Renal pelvis (tissue), 1 donor: ENCODE measurements at regions not wholly inside any gene's neighbourhood (a gene's known extent, or its start where the extent isn't known, plus 50 kb on each side); places are given as distances from the start of the nearest gene placed in this dataset.
A peak's percentile ranks its signal among the peaks of the same experiment; 100 is the strongest.
"Not testable (repeated sequence)": the region's sequence is repeated elsewhere in the genome, so short reads cannot be mapped to it uniquely, and the experiment has no call there.

ENCODE experiments used
- DNase-seq: peaks from one replicate; pipeline ENCODE4 v3.0.0-alpha.2; 2013

DNA sequence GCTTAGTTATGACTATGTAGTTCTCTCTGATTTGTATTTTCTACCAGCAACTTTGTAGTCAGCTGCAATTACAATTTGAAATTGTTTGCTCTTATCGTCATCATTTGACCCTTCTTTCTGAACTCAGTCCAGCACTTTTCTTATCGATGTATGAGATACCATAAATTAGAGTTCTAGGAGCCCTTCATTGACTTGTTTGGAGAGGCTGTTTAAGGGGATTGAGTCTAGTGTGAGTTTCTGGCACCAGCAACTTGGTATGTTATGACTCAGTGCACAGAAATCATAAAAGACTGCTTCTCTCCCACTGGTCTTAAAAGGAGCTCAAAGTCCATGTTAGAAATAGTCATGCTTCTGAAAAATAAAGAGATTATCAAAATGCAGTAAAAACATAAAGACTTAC lies 190.3 kb downstream of the TENT5A start:
- no peak for DNase-seq

GRCh38 chr6:81561731-81562130 lies 190.8 kb downstream of the TENT5A start:
- no peak for DNase-seq

DNA sequence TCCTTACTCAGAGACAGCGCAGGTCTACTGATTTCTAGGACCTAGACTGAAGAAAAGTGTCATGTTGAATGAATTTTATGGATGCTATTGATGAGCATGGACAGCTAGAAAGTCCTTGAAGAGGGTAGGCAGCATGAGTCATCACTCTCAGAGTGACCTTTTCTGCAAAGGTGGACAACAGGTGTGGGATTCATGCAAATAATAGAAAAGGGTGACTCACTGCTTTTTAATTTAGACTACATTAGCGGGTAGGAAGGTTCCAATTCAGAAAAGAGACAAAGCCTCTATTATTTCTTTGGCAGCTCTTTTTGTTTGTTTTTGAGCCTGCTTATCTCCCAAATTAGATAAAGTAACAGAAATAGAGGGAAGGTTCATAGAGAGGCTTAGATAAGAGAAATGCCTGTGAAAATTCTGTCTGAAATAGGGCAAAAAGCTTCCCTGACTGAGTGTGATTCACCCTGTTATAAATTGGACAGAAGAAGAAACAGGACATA lies 191.4 kb downstream of the TENT5A start:
- no peak for DNase-seq

- DNase-seq = no peak
Observed at GRCh38 chr6:81557811-81558210, 194.7 kb downstream of the TENT5A start.

DNA sequence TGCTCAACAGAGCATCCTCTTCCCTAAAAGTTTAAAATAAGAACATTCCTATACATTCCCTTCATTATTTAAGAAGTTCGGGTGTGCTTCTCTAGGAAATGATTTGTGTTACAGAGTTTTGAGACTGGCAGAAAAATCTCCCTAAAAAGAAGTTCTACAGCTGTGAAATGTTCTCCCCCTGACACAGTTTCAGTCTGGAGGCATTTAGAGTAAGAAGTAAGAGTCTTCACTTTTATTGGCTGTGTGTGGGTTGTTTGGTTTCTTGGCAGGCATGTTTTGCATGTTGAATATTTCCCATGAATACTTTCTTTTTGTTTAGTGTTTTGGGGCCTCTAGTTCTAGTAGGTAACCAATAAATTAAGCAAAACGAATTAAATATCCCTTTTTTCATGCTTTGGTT lies 195.9 kb downstream of the TENT5A start:
- DNase-seq = peak; percentile 42

- DNase-seq = no peak
Observed at GRCh38 chr6:81553216-81553615, 199.3 kb downstream of the TENT5A start.

DNA sequence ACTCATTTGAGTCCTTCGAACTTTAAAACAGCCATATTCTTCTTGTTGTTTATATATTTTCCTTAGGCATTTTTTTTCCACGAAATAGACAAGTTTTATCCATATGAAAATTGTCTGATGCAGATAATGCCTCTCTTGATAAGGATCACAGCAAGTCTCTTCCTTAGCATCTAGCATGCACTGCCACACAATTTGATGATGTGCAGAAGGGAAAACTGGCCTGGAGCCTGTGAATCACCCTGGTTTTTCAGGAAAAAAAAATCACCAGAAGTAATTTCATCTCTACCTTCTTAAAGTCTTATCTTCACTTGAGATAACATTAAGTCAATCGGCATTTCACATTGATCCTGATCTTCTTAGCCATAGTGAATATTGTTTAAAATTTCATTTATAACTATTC lies 199.8 kb downstream of the TENT5A start:
- no peak for DNase-seq

- DNase-seq = no peak
Observed at GRCh38 chr6:81547149-81547548, 205.3 kb downstream of the TENT5A start.

GRCh38 chr6:81534934-81535465 lies 217.5 kb downstream of the TENT5A start:
- DNase-seq = no peak

DNA sequence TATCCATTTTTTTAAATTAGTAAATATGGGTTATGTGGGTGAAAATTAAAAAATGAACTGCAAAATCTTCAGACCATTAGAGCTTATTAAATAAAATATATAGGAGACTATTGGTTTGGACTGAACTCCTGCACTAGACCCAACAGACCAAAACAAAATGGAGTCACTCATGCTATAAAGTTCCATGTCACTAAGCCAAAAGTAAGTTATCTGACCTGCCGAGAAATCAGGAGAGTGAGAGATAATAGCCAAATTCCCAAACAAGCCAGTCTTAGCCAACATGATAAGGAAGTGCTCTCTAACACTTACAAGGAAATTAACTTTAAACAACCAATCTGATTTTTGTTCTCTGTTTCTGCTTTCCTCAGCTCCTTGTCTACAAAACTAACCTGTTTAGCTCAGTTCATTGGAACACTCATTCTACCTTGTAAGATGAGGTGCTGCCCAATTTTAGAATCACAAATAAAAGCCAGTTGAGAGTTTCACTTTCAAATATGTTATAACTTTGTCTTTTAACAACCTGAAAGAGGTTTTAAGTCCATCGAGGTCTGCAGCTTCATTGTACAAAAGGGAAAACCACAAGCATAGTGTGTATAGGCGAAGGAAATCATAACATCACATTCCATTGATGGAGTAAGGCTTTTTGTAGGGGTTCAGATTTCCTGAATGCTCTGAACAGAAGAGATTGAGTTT lies 220.5 kb downstream of the TENT5A start:
- DNase-seq = no peak

GRCh38 chr6:81517455-81517854 lies 235.0 kb downstream of the TENT5A start:
- DNase-seq = no peak

- DNase-seq = no peak
Observed at GRCh38 chr6:81515562-81516453, 236.7 kb downstream of the TENT5A start.

DNA sequence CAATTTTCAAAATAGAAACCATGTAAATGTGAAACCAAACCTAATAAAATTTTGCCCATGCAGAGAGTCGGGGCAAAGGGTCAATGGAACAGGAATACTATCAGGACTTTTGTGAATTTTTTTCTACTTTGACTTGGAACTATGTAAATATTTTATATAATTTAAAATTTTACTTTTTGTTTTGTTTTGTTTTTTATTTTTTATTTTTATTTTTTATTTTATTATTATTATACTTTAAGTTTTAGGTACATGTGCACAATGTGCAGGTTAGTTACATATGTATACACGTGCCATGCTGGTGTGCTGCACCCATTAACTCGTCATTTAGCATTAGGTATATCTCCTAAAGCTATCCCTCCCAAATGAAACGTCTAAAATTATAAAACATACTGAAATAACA lies 238.3 kb downstream of the TENT5A start:
- DNase-seq = not testable (repeated sequence)

GRCh38 chr6:81511423-81511822 lies 241.1 kb downstream of the TENT5A start:
- DNase-seq = no peak

DNA sequence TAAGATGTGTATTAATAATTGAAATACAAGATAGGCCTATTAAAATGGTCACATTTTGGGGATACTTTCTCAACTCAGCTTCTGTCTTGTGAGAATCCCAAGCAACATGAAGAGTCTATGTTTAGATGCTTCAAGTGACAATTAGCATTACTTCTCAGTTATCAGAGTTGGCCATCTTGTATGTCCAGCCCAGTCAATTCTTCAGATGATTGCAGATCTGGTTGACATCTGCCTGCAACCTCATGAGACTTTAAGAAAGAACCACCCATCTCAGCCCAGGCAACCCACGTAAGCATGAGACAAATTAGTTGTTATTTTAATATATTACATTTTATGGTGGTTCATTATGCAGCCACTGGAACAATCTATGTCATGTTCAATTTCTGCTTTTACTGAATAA lies 256.5 kb downstream of the TENT5A start:
- DNase-seq = no peak

DNA sequence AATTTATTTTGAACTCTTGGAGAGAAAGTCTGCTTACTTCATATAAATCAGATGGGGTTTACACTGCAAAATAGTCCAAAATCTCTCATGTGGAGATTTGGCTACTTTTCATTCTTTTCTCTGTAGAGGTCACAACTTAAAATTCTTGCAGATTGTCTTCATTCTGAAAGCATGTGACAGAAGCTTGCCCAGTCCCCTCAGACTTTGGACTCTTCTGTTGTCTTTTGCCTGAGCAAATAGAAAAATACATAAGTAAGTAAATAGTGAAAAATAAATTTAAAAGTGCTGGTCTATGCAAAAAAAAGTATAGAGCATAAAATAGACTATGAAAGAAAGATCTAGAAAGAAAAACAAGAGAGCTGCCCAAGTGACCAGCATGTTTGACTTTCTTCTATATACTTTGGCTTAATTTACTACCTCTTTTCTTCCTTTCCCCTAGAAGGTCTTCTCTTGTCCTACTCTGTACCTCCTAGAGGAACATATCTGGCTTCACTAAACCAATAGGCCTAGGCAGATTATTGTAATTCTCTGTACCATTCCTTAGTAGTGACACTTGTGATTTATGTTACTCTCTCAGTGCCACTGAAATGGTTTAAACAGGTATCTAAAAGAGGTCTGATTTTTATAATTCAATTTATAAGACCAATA lies 260.9 kb downstream of the TENT5A start:
- DNase-seq = no peak

GRCh38 chr6:81487489-81487888 lies 265.0 kb downstream of the TENT5A start:
- no peak for DNase-seq

DNA sequence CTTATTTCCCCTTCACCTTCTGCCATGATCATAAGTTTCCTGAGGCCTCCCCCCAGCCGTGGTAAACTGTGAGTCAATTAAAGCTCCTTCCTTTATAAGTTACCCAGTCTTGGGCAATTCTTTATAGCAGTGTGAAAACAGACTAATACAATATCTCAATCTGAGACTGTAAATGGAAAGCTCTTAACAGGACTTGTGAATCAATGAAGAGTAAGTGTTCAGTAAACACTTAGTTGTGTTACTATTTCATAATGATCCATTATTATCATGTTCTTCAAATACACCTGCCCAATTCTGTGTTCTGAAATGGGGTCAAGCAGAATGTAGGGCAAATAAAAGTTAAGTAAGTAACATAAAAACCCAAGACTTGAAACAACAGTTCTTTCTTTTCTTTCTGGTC lies 266.2 kb downstream of the TENT5A start:
- DNase-seq = no peak

GRCh38 chr6:81485395-81485794 lies 267.1 kb downstream of the TENT5A start:
- peak; percentile 3 for DNase-seq

DNA sequence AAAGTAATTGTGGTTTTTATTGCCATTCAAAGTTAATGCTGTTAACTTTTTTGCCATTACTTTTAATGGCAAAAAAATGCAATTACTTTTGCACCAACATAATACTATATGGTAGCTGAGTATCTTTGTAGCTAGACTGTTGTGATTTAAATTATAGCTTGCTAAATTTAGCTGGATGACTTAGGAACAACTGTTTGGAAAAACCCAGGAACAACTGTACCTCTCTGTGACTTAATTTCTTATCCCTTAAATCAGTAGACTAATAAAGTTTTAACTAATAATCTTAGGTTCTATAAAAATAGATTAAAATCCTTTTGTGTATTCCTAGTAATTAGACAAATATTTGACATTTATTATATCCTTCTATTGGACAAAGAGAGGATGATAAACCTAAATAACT lies 268.2 kb downstream of the TENT5A start:
- no peak for DNase-seq

GRCh38 chr6:81480139-81480538 lies 272.3 kb downstream of the TENT5A start:
- DNase-seq = no peak

DNA sequence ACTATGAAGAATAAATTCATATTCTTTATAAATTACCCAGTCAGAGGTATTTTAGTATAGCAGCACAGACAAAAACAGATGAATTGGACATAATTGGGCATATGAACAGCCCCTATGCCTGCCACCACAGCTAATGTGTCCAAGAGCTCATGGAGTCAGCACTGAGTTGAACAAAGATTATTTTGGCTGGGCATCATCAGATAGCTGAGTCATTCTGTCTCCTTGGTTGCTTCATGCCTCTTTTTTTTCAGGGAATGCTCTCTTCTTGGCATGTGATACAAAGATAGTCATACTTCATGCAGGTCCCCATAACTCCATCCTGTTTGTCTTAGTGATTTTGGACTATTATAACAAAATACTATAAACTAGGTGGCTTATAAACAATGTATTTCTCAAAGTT lies 275.6 kb downstream of the TENT5A start:
- DNase-seq = no peak
